ENCODE measurements at regions not wholly inside any gene's neighbourhood (a gene's known extent, or its start where the extent isn't known, plus 50 kb on each side); places are given as distances from the start of the nearest gene placed in this dataset.

- H3K4me1 ChIP-seq: no peaks in the 10 kb centered on the region
- H3K36me3 ChIP-seq: no peaks in the 10 kb centered on the region
- no peaks in the 10 kb centered on the region for H3K27me3 ChIP-seq
- WGBS, 2 donors: 88 to 93% methylated on average over 5 of the region's 5 CpGs
- DNase-seq: no peak
- peaks cover 0 to 8% (median 0%) of the 10 kb centered on the region in 11 donors for H3K9me3 ChIP-seq
- TF ChIP-seq CTCF (IDR thresholded peaks at IDR 0.05): no peak
- ATAC-seq: no peak
- H3K27ac ChIP-seq: no peak overlapping the region
- H3K4me3 ChIP-seq: no peak overlapping the region
- intact Hi-C loops (cut with DNase I): no loop called here
Measured at GRCh38 chr4:34826660-34827059, 1417.7 kb downstream of the ARAP2 start.

- no peak overlapping the region for H3K4me3 ChIP-seq
- no peaks in the 10 kb centered on the region for H3K27me3 ChIP-seq
- no peak overlapping the region for H3K27ac ChIP-seq
- no peaks in the 10 kb centered on the region for H3K4me1 ChIP-seq
- no peaks in the 10 kb centered on the region for H3K36me3 ChIP-seq
- TF ChIP-seq CTCF (IDR thresholded peaks at IDR 0.05): no peak
- peaks cover 0 to 4% (median 0%) of the 10 kb centered on the region in 11 donors for H3K9me3 ChIP-seq
- ATAC-seq (no peak), DNase-seq (no peak)
- intact Hi-C loops (cut with DNase I): no loop called here
Measured at GRCh38 chr4:34845926-34846325, 1398.4 kb downstream of the ARAP2 start.

- H3K27me3 ChIP-seq: no peaks in the 10 kb centered on the region
- DNase-seq (no peak), ATAC-seq (no peak)
- H3K27ac ChIP-seq: no peak overlapping the region
- TF ChIP-seq CTCF (IDR thresholded peaks at IDR 0.05): no peak
- H3K4me1 ChIP-seq: no peaks in the 10 kb centered on the region
- 74 to 85% methylated on average over 2 of the region's 2 CpGs for WGBS, 2 donors
- intact Hi-C loops (cut with DNase I): no loop called here
- no peak overlapping the region for H3K4me3 ChIP-seq
- peaks cover 0 to 4% (median 0%) of the 10 kb centered on the region in 11 donors for H3K9me3 ChIP-seq
- H3K36me3 ChIP-seq: no peaks in the 10 kb centered on the region
Measured at GRCh38 chr4:34850421-34850820, 1393.9 kb downstream of the ARAP2 start.

- Histone ChIP-seq H3K27me3 (no peaks in the 10 kb centered on the region), H3K36me3 (no peaks in the 10 kb centered on the region), H3K27ac (no peak overlapping the region), H3K4me3 (no peak overlapping the region), H3K9me3 (peaks cover 0 to 4% (median 0%) of the 10 kb centered on the region in 11 donors), H3K4me1 (no peaks in the 10 kb centered on the region)
- intact Hi-C loops (cut with DNase I): no loop called here
- ATAC-seq (no peak), DNase-seq (no peak)
- TF ChIP-seq CTCF (IDR thresholded peaks at IDR 0.05): no peak
- 56 to 60% methylated on average over 4 of the region's 4 CpGs for WGBS, 2 donors
Measured at GRCh38 chr4:34850968-34851367, 1393.3 kb downstream of the ARAP2 start.

GRCh38 chr4:34851411-34851810, 1392.9 kb downstream of the ARAP2 start:
- Histone ChIP-seq H3K4me1 (no peaks in the 10 kb centered on the region), H3K9me3 (peaks cover 0 to 4% (median 0%) of the 10 kb centered on the region in 11 donors), H3K27me3 (no peaks in the 10 kb centered on the region), H3K36me3 (no peaks in the 10 kb centered on the region), H3K4me3 (no peak overlapping the region), H3K27ac (no peak overlapping the region)
- DNase-seq (no peak), ATAC-seq (no peak)
- TF ChIP-seq CTCF (IDR thresholded peaks at IDR 0.05): no peak
- intact Hi-C loops (cut with DNase I): no loop called here
- 45 to 62% methylated on average over 2 of the region's 2 CpGs for WGBS, 2 donors
